Uterus (tissue), 2 donors: ENCODE measurements at regions not wholly inside any gene's neighbourhood (a gene's known extent, or its start where the extent isn't known, plus 50 kb on each side); places are given as distances from the start of the nearest gene placed in this dataset.

Experiments
- POLR2A ChIP-seq, 2 donors: fragments of 450-650 bp; IDR thresholded peaks; one replicate each; pipeline ENCODE4 v1.6.1; 2016; ENCODE audit warnings: antibody characterized with exemption in 2 of 2, mild to moderate bottlenecking in 1 of 2, moderate library complexity in 1 of 2
- TF ChIP-seq, protein P1 (sequence below), 4 experiments: fragments of 200-600 bp in 2 of 4; fragments of 450-650 bp in 2 of 4; sonication (generic) in 2 of 4; IDR thresholded peaks; one replicate each; pipeline ENCODE4 v1.5.1; 2016 to 2019; ENCODE audit warnings: antibody characterized with exemption in 4 of 4, mild to moderate bottlenecking in 2 of 4, moderate library complexity in 1 of 4

DNA sequence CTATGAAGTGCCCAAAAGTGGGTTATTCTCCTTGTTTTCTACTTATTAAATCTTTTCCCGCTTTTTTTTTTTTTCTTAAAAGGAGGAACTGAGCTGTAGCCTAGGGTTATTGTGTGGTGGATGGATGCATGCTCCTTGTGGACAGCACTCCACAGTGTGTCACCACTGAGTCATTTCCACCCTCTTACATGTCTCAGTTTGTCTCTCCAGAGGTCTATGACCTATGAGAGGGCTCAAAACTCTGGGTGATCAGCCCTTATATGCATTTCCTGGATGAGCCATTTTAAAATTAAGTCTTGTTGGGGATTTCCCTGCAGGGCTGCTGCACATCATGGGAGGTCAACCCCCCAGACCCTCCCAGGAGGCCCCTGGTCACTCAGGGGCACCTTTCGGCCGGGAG, 102.2 kb upstream of the MOCS2 start:
- TF ChIP-seq, protein P1, sequence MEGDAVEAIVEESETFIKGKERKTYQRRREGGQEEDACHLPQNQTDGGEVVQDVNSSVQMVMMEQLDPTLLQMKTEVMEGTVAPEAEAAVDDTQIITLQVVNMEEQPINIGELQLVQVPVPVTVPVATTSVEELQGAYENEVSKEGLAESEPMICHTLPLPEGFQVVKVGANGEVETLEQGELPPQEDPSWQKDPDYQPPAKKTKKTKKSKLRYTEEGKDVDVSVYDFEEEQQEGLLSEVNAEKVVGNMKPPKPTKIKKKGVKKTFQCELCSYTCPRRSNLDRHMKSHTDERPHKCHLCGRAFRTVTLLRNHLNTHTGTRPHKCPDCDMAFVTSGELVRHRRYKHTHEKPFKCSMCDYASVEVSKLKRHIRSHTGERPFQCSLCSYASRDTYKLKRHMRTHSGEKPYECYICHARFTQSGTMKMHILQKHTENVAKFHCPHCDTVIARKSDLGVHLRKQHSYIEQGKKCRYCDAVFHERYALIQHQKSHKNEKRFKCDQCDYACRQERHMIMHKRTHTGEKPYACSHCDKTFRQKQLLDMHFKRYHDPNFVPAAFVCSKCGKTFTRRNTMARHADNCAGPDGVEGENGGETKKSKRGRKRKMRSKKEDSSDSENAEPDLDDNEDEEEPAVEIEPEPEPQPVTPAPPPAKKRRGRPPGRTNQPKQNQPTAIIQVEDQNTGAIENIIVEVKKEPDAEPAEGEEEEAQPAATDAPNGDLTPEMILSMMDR (IDR thresholded peaks at IDR 0.05): no peak
- no peak for TF ChIP-seq POLR2A (IDR thresholded peaks at IDR 0.05)
